ENCODE measurements at regions not wholly inside any gene's neighbourhood (a gene's known extent, or its start where the extent isn't known, plus 50 kb on each side); places are given as distances from the start of the nearest gene placed in this dataset.

DNA sequence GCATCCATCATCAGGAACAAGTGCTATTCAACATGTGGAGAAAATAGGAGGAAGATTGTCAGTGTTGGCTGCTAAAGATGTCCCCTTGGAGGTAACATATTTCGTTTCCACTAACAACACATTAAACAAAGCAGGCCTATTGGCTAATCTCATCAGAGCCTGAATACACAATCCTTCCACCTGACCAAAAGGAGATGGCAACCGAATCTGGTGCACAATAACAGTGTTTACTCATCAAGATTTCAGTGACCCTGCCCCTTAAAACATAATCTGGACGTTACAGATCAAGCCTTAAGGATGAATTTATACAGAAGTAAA lies 582.5 kb downstream of the EFNB2 start:
- Histone ChIP-seq H2AFZ (no peak overlapping the region), H3K36me3 (replicated peaks; ENCODE audit: insufficient read depth, low read depth) (no peaks in the 10 kb centered on the region), H3K4me3 (no peak overlapping the region), H4K20me1 (ENCODE audit: insufficient read depth, poor library complexity, severe bottlenecking) (no peaks in the 10 kb centered on the region), H3K79me2 (no peaks in the 10 kb centered on the region), H3K9me3 (ENCODE audit: low read depth) (no peaks in the 10 kb centered on the region), H3K4me2 (no peak overlapping the region), H3K27ac (no peak overlapping the region), H3K9me2 (replicated peaks; ENCODE audit: insufficient read depth) (no peaks in the 10 kb centered on the region), H3K27me3 (no peaks in the 10 kb centered on the region), H3K4me1 (ENCODE audit: insufficient read depth) (no peaks in the 10 kb centered on the region)
- WGBS (ENCODE audit: low lambda C conversion rate, missing lambda C conversion rate) = 72% methylated on average over 3 of the region's 3 CpGs
- DNase-seq (ENCODE audit: low spot score) = no peak
- TF ChIP-seq EZH2 (IDR thresholded peaks at IDR 0.05; ENCODE audit: borderline replicate concordance) (no peak), EZH2phosphoT487 (IDR thresholded peaks at IDR 0.05; ENCODE audit: low read depth, severe bottlenecking, unreplicated experiment) (no peak)
- TF ChIP-seq, protein P1, sequence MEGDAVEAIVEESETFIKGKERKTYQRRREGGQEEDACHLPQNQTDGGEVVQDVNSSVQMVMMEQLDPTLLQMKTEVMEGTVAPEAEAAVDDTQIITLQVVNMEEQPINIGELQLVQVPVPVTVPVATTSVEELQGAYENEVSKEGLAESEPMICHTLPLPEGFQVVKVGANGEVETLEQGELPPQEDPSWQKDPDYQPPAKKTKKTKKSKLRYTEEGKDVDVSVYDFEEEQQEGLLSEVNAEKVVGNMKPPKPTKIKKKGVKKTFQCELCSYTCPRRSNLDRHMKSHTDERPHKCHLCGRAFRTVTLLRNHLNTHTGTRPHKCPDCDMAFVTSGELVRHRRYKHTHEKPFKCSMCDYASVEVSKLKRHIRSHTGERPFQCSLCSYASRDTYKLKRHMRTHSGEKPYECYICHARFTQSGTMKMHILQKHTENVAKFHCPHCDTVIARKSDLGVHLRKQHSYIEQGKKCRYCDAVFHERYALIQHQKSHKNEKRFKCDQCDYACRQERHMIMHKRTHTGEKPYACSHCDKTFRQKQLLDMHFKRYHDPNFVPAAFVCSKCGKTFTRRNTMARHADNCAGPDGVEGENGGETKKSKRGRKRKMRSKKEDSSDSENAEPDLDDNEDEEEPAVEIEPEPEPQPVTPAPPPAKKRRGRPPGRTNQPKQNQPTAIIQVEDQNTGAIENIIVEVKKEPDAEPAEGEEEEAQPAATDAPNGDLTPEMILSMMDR (IDR thresholded peaks at IDR 0.05; ENCODE audit: poor library complexity) = no peak

DNA sequence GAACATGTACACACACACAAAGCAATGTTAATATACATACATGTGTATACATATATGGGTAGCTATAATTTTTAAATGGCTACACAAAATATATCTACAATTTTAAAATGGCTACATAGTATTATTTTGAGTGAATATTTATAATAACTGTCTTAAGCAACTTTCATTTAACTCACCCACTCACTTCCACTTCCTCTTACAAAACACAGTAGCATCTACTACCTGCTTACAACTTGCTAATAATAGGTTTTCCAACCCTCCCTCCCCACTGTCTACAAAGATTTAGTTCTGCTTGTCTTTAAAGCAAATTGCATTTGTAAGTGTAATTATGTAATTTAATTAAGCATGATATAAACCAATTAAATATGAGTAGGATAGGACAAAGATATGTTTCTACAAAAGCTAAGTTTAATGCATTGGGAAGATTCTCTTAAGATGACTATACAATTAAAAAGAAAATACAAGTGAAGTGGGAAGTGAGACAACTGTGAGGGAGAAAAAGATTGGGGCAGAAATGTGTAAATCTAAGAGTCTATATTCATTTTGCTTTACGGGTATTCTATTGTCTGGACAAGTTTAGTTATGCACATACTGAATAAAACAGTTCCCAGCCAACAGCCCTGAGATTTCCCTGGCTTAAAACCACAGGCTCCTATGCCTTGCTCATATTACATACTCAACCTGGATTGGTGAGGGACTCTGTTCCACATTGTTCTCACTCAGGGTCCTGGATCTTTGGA lies 583.1 kb downstream of the EFNB2 start:
- no peak for DNase-seq (ENCODE audit: low spot score)
- H4K20me1 ChIP-seq (ENCODE audit: insufficient read depth, poor library complexity, severe bottlenecking) = no peaks in the 10 kb centered on the region
- H3K27me3 ChIP-seq = no peaks in the 10 kb centered on the region
- H3K79me2 ChIP-seq = no peaks in the 10 kb centered on the region
- no peak overlapping the region for H3K27ac ChIP-seq
- no peak overlapping the region for H3K4me2 ChIP-seq
- no peak for TF ChIP-seq EZH2 (IDR thresholded peaks at IDR 0.05; ENCODE audit: borderline replicate concordance)
- TF ChIP-seq, protein P1 (IDR thresholded peaks at IDR 0.05; ENCODE audit: poor library complexity) = no peak
- TF ChIP-seq EZH2phosphoT487 (IDR thresholded peaks at IDR 0.05; ENCODE audit: low read depth, severe bottlenecking, unreplicated experiment) = no peak
- H3K9me2 ChIP-seq (replicated peaks; ENCODE audit: insufficient read depth) = no peaks in the 10 kb centered on the region
- no peaks in the 10 kb centered on the region for H3K36me3 ChIP-seq (replicated peaks; ENCODE audit: insufficient read depth, low read depth)
- H3K4me1 ChIP-seq (ENCODE audit: insufficient read depth) = no peaks in the 10 kb centered on the region
- H3K9me3 ChIP-seq (ENCODE audit: low read depth) = no peaks in the 10 kb centered on the region
- 92% methylated on average over 1 of the region's 1 CpG for WGBS (ENCODE audit: low lambda C conversion rate, missing lambda C conversion rate)
- no peak overlapping the region for H2AFZ ChIP-seq
- H3K4me3 ChIP-seq = no peak overlapping the region

DNA sequence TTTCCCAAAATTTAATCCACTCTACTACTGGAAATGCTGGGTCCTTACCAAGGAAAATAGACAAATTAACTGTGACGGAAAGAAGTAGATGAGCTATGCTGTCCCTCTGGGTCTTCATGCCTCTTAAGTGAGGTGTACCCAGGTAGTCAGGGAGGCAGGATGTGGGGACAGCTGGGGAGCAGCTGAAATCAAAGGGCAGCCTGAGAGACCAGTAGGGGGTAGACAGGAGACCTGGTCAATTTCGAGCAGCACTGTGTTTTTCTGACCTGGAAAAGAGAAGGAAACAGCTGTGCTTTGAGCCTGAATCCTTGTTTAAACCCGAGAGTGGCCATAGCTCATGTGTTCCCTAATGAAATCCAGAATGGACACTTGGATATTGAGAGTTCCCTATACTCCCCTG lies 587.3 kb downstream of the EFNB2 start:
- Histone ChIP-seq H2AFZ (no peak overlapping the region), H3K27ac (no peak overlapping the region), H3K4me1 (ENCODE audit: insufficient read depth) (no peaks in the 10 kb centered on the region), H3K4me2 (no peak overlapping the region), H3K79me2 (no peaks in the 10 kb centered on the region), H3K9me2 (replicated peaks; ENCODE audit: insufficient read depth) (no peaks in the 10 kb centered on the region), H3K4me3 (no peak overlapping the region), H3K27me3 (no peaks in the 10 kb centered on the region), H4K20me1 (ENCODE audit: insufficient read depth, poor library complexity, severe bottlenecking) (no peaks in the 10 kb centered on the region), H3K9me3 (ENCODE audit: low read depth) (no peaks in the 10 kb centered on the region), H3K36me3 (replicated peaks; ENCODE audit: insufficient read depth, low read depth) (no peaks in the 10 kb centered on the region)
- 58% methylated on average over 3 of the region's 3 CpGs for WGBS (ENCODE audit: low lambda C conversion rate, missing lambda C conversion rate)
- DNase-seq (ENCODE audit: low spot score) = no peak
- TF ChIP-seq, protein P1 (IDR thresholded peaks at IDR 0.05; ENCODE audit: poor library complexity) = no peak
- TF ChIP-seq EZH2phosphoT487 (IDR thresholded peaks at IDR 0.05; ENCODE audit: low read depth, severe bottlenecking, unreplicated experiment) (no peak), EZH2 (IDR thresholded peaks at IDR 0.05; ENCODE audit: borderline replicate concordance) (no peak)

Measured in hepatocyte (in vitro differentiated cells).